Endothelial cell of umbilical vein (primary cell): ENCODE measurements at regions not wholly inside any gene's neighbourhood (a gene's known extent, or its start where the extent isn't known, plus 50 kb on each side); places are given as distances from the start of the nearest gene placed in this dataset.

Experiments
- BruUV-seq: library from RNA; stranded (reverse); fragments of 400-500 nt; replicated peaks from 2 replicates; lab custom pipeline; 2021; lab: Mats Ljungman, UMichigan
- CTCF ChIA-PET: fragments of 300-600, 350-600 bp; sonication (Branson Sonifier 250); formaldehyde crosslinking; loops from one replicate; lab custom pipeline; 2021; ENCODE audit warnings: antibody characterized with exemption, inconsistent platforms; lab: Charles Lee
- POLR2A ChIA-PET: fragments of 300-600, 350-600 bp; sonication (Branson Sonifier 250); formaldehyde crosslinking; loops from one replicate; lab custom pipeline; 2021; ENCODE audit warnings: antibody characterized with exemption, inconsistent platforms; lab: Charles Lee
- DNase-seq: peaks from one replicate; pipeline ENCODE4 v3.0.0-alpha.2; 2011; ENCODE audit warnings: low read depth, low spot score
- FAIRE-seq: peaks from 2 replicates; lab custom pipeline; 2011; peaks lifted over from hg19 to GRCh38; lab: Jason Lieb, UNC
- H2AFZ ChIP-seq: 2 replicates; pipeline ENCODE4 v1.6.0; 2012; ENCODE audit warnings: low read depth, low read length, control low read depth, inconsistent platforms
- H3K27ac ChIP-seq: 2 replicates; pipeline ENCODE4 v1.5.1; 2011; ENCODE audit warnings: low read depth, mild to moderate bottlenecking, control low read depth, low read length, moderate library complexity; ENCODE audit not compliant: insufficient read depth
- H3K27me3 ChIP-seq, 2 experiments: 2 replicates each; pipeline versions ENCODE4 v1.6.0 to v1.6.1; 2011; ENCODE audit warnings: low read length in 2 of 2, mixed read lengths in 1 of 2; ENCODE audit not compliant: control insufficient read depth in 2 of 2, insufficient read depth in 2 of 2
- H3K36me3 ChIP-seq, 2 experiments: 2 replicates in 1 of 2; 3 replicates in 1 of 2; pipeline ENCODE4 v1.5.1; 2011; ENCODE audit warnings: low read length in 2 of 2, mild to moderate bottlenecking in 1 of 2, moderate library complexity in 1 of 2; ENCODE audit not compliant: control insufficient read depth in 2 of 2, insufficient read depth in 2 of 2; ENCODE audit errors: extremely low read depth in 1 of 2
- H3K4me1 ChIP-seq: 3 replicates; pipeline ENCODE4 v1.5.1; 2011; ENCODE audit warnings: mild to moderate bottlenecking, low read length; ENCODE audit not compliant: control insufficient read depth, insufficient read depth; ENCODE audit errors: extremely low read depth
- H3K4me2 ChIP-seq: 2 replicates; pipeline ENCODE4 v1.6.1; 2011; ENCODE audit warnings: low read length, control low read depth, mixed read lengths; ENCODE audit not compliant: insufficient read depth
- H3K4me3 ChIP-seq, 3 experiments: fragments of 200-600 bp in 1 of 3; sonication (generic), shearing (Covaris generic) in 1 of 3; replicated peaks in 1 of 3; 2 replicates each; pipeline ENCODE4 v1.5.1; 2011 to 2016; ENCODE audit warnings: control low read depth in 3 of 3, low read length in 3 of 3, mild to moderate bottlenecking in 2 of 3, inconsistent platforms in 1 of 3, low read depth in 1 of 3, moderate library complexity in 1 of 3; ENCODE audit not compliant: insufficient read depth in 1 of 3
- H3K79me2 ChIP-seq: 2 replicates; pipeline ENCODE4 v1.6.0; 2012; ENCODE audit warnings: low read length, inconsistent platforms; ENCODE audit not compliant: control insufficient read depth, insufficient read depth
- H3K9ac ChIP-seq: replicated peaks from 2 replicates; pipeline ENCODE3; 2011; ENCODE audit warnings: low read length, control low read depth; ENCODE audit not compliant: insufficient read depth; ENCODE audit errors: extremely low read depth
- H3K9me1 ChIP-seq: replicated peaks from 3 replicates; pipeline ENCODE4 v1.6.0; 2011; ENCODE audit warnings: mild to moderate bottlenecking, low read length; ENCODE audit not compliant: control insufficient read depth, insufficient read depth; ENCODE audit errors: extremely low read depth
- H3K9me3 ChIP-seq: replicated peaks from 2 replicates; pipeline ENCODE4 v1.5.1; 2012; ENCODE audit warnings: low read length, inconsistent platforms; ENCODE audit not compliant: control insufficient read depth, insufficient read depth
- H4K20me1 ChIP-seq: replicated peaks from 2 replicates; pipeline ENCODE3; 2011; ENCODE audit warnings: mild to moderate bottlenecking, low read length; ENCODE audit not compliant: control insufficient read depth, insufficient read depth; ENCODE audit errors: extremely low read depth
- EZH2 ChIP-seq: IDR thresholded peaks from 2 replicates; pipeline ENCODE4 v1.6.1; 2012; ENCODE audit warnings: borderline replicate concordance, low read depth, mild to moderate bottlenecking, moderate library complexity, low read length, inconsistent platforms; ENCODE audit not compliant: severe bottlenecking
- FOS ChIP-seq: IDR thresholded peaks from 2 replicates; pipeline ENCODE4 v1.6.1; 2011; ENCODE audit warnings: mild to moderate bottlenecking, low read length, moderate library complexity, borderline replicate concordance; ENCODE audit not compliant: insufficient read depth
- GATA2 ChIP-seq: IDR thresholded peaks from 2 replicates; pipeline ENCODE4 v1.7.0; 2011; ENCODE audit warnings: low read depth, mild to moderate bottlenecking, moderate library complexity, mixed read lengths, low read length; ENCODE audit not compliant: insufficient read length, insufficient read depth
- JUN ChIP-seq: IDR thresholded peaks from 2 replicates; pipeline ENCODE4 v1.6.1; 2011; ENCODE audit warnings: borderline replicate concordance, low read depth; ENCODE audit not compliant: insufficient read length, insufficient read depth
- MYC ChIP-seq: IDR thresholded peaks from one replicate; pipeline ENCODE4 v1.6.1; 2011; ENCODE audit warnings: mild to moderate bottlenecking, low read depth, low read length
- POLR2A ChIP-seq: IDR thresholded peaks from 2 replicates; pipeline ENCODE4 v1.6.1; 2012; ENCODE audit warnings: low read depth, mild to moderate bottlenecking, control low read depth, low read length
- POLR2AphosphoS5 ChIP-seq: IDR thresholded peaks from 2 replicates; pipeline ENCODE4 v1.6.1; 2012; ENCODE audit warnings: low read depth, mild to moderate bottlenecking, control low read depth, low read length, moderate library complexity; ENCODE audit not compliant: insufficient read depth
- dilution Hi-C: fragments of 300-500 bp; cut with MboI; formaldehyde crosslinking; loops from one replicate; pipeline ENCODE4 v1.15.0; 2019; ENCODE audit warnings: low sequenced_read_pairs; ENCODE audit not compliant: extremely low pct_ligation_motif_present
- intact Hi-C: fragments of 100-400 bp; cut with micrococcal nuclease; formaldehyde crosslinking; loops from one replicate; pipeline ENCODE4 v1.10.0; 2022
- TF ChIP-seq, protein P1 (sequence below), 2 donors: IDR thresholded peaks; 1 replicate in 1 of 2; 2 replicates in 1 of 2; pipeline ENCODE4 v1.5.1; 2011; ENCODE audit warnings: low read length in 2 of 2, mild to moderate bottlenecking in 2 of 2, moderate library complexity in 2 of 2, control low read depth in 1 of 2, inconsistent platforms in 1 of 2, low read depth in 1 of 2; ENCODE audit not compliant: insufficient read depth in 1 of 2; ENCODE audit errors: extremely low read depth in 1 of 2
- TF ChIP-seq, protein P2 (sequence below): IDR thresholded peaks from 2 replicates; pipeline ENCODE4 v1.6.1; 2011; ENCODE audit not compliant: insufficient read depth, insufficient read length

DNA sequence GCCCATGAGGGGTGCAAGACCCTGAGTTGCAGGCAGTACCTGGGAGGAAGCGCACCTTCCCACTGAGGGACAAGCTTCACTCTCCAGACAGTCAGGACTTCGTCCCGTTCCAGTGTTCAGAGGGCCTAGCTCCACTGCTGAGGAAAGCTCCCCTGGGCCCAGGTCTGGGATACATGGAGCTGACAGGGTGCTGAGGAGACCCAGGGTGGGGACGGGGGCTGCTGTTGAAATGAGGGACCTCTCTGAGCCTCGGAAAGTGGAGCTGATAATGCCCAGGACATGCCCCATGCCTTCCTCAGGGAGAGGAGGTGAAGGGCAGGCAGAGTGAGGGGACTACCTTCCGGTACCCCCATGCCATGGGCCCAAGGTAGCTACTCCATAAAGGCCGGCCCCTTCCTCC is 169.2 kb upstream of the MYCN start:
- H3K4me2 ChIP-seq = no peak overlapping the region
- FAIRE-seq = no peak
- TF ChIP-seq MYC (no peak), EZH2 (no peak), POLR2A (no peak), GATA2 (no peak), FOS (no peak), JUN (no peak), POLR2AphosphoS5 (no peak)
- TF ChIP-seq, protein P1, sequence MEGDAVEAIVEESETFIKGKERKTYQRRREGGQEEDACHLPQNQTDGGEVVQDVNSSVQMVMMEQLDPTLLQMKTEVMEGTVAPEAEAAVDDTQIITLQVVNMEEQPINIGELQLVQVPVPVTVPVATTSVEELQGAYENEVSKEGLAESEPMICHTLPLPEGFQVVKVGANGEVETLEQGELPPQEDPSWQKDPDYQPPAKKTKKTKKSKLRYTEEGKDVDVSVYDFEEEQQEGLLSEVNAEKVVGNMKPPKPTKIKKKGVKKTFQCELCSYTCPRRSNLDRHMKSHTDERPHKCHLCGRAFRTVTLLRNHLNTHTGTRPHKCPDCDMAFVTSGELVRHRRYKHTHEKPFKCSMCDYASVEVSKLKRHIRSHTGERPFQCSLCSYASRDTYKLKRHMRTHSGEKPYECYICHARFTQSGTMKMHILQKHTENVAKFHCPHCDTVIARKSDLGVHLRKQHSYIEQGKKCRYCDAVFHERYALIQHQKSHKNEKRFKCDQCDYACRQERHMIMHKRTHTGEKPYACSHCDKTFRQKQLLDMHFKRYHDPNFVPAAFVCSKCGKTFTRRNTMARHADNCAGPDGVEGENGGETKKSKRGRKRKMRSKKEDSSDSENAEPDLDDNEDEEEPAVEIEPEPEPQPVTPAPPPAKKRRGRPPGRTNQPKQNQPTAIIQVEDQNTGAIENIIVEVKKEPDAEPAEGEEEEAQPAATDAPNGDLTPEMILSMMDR (IDR thresholded peaks at IDR 0.05; ENCODE audit: extremely low read depth in 1 of 2, insufficient read depth in 1 of 2, low read depth in 1 of 2, low read length in 2 of 2) = no peak
- TF ChIP-seq, protein P2, sequence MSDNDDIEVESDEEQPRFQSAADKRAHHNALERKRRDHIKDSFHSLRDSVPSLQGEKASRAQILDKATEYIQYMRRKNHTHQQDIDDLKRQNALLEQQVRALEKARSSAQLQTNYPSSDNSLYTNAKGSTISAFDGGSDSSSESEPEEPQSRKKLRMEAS = no peak
- DNase-seq = no peak
- no peaks in the 10 kb centered on the region for H3K36me3 ChIP-seq
- H3K9me1 ChIP-seq = no peaks in the 10 kb centered on the region
- H3K79me2 ChIP-seq = no peaks in the 10 kb centered on the region
- no peak overlapping the region for H3K27ac ChIP-seq
- POLR2A ChIA-PET = no interaction called here
- H3K9me3 ChIP-seq = no peaks in the 10 kb centered on the region
- H2AFZ ChIP-seq = no peak overlapping the region
- H3K27me3 ChIP-seq = peaks cover 0 to under 1% of the 10 kb centered on the region in 2 experiments
- intact Hi-C loops (no loop called here), dilution Hi-C loops (no loop called here)
- no peak overlapping the region for H3K4me3 ChIP-seq
- no peaks in the 10 kb centered on the region for H4K20me1 ChIP-seq
- no peaks in the 10 kb centered on the region for H3K4me1 ChIP-seq
- BruUV-seq = no TSS peak
- H3K9ac ChIP-seq = no peak overlapping the region
- CTCF ChIA-PET = no interaction called here
